Middle frontal gyrus (tissue), 1 donor: ENCODE measurements at regions not wholly inside any gene's neighbourhood (a gene's known extent, or its start where the extent isn't known, plus 50 kb on each side); places are given as distances from the start of the nearest gene placed in this dataset.

Source experiments
- DNase-seq: peaks from one replicate; pipeline ENCODE4 v3.0.0-alpha.2; 2015; ENCODE audit warnings: low spot score; ENCODE audit errors: extremely low spot score

DNA sequence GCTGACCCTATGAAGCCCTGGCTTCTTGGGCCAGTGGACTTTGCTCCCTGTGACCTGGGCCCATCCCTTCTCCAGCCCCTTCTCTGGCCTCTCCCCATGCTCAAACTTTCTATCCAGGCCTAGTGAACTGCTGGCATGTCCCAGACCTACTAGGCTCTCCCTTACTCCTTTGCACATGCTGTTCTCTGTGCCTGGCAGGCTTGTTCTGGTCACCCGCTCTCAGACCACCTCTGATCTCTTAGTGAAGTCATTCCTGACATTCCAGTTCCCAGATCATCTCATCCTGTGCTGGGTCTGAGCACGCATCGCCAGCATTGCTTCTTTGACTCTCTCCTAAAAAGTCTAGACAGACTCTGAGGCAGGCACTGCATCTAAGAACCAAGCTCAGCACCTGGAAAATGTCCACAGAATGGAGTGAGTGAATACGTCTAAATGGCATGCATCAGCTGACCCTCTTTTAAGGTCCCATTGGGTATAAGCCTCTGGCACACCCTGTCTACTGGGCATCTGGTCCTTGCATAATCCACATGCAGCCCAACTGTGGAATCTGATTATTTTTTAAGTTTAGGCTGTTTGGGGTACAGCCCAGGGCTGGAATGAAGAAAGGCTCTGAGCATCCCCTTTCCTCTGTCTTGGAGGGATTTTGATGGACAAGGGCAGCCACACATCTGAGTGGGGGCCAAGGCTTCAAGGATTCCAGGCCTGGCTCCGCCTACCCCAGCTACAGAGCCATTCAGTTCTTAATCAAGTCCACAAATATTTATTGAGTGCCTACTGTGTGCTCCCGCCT, 130.6 kb upstream of the HAAO start:
- DNase-seq: no peak

DNA sequence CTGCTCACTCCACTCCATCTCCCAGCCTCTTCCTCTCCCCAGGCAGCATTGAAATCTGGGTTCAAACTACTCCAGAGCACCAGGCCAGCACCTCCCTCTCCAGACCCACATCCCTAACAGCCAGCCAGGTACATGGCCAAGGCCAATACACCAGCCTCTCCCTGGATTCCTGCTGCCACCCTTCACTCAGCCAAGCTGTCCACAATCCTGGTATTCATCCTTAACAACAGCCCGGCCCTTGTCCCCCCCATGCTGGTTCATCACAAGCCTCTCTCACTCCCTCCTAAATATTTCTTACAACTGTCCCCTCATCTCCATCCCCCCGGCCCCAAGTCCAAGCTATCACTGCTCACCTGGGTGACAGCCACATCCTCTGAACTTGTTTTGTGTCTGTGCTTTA, 129.9 kb upstream of the HAAO start:
- DNase-seq: no peak

DNA sequence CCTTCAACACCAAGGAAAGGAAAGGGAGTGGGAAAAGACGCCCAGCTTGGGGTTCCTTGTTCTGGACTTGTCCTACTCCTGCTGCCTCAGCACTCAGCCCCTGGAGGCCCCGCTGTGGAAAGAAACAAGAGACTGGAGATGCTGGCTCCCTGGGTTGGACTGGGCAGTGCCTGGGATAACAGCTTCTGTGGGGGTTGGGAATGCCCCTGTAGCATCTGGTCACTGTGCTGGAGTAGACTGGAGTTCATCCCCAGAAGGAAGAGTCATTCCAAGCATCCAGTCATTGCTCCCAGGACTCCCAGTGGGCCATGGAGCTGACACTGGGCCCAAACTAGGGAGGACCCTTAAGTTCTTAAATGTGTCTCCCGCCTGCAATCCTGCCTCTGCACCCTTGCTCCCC, 129.3 kb upstream of the HAAO start:
- no peak for DNase-seq

DNA sequence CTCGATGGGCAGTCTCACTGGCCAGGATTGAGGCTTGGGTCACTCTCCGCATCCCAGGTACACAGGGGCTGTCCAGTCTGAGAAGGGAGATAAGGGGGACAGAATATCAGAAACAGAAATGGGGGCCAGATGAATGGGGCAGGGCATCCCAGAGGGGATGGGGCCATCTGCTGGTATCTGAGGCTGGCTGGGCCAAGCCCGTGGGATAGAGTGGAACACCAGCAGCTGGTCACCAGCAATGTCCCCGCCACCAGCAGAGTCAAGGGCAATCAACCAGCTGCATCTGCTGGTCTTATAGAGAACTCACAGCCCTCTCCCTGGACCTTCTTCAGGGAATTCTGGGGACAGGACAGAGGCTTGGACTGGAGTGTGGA, 128.8 kb upstream of the HAAO start:
- DNase-seq: no peak

DNA sequence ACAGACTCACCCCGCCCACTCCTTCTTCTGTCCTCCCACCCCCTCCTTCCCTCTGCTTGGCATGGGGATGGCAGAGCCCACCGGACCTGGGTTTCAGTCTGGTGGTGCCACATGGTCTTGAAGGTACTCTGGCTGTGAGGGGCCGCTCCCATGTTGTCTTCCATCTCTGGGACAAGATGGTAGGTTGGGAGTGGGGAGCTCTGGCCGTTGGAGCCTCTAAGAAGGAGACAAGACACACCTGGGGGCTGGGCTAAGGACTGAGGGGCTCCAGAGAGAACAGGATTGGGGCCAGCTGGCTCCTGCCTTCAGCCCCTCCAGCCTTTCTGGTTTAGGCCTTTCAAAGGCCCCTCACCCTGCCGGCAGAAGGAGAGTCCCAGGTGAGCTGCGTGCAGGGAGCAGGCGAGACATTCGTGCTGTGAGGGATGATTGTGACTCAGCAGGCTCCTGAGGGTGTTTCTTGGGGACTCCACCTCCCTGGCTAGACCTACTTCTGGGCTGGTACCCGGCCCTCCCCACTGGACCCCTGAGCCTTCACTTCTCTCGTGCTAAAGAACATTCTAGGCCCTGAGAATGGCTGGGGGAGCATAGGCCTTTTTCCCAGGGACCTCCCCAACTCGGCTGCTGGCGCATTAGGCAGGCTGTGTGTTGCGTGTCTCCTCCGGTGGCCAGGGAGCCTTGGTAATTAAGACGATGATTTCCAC, 128.2 kb upstream of the HAAO start:
- DNase-seq: no peak

DNA sequence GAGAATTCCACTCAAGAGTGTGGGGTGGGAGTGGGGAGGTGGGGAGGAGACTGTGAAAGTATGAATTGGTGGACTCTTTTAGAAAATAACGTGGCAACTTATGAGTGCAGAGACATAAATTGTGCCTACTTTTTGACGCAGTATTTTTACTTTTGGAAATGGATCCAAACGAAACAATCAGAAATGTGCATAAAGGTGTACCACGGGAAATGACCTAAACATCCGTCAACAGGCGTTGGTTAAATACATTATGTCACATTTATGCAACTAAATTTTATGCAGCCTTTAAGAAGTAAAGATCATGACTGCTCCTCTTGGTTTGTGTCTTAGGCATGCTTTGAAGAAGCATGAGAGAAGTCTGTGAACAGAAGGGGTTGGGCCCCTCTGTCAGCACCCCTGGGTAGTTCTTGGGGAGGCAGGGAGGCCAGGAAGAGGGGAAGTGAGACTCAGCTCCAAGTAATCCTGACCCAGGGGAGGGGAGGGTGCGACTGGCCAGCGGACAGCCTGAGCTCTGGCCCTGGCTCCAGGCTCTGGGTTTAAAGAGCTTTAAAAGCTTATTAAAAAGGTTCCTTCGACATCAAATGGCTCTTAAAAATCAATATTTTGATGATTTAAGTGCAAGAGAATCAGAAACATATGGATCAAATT, 126.4 kb upstream of the HAAO start:
- no peak for DNase-seq

DNA sequence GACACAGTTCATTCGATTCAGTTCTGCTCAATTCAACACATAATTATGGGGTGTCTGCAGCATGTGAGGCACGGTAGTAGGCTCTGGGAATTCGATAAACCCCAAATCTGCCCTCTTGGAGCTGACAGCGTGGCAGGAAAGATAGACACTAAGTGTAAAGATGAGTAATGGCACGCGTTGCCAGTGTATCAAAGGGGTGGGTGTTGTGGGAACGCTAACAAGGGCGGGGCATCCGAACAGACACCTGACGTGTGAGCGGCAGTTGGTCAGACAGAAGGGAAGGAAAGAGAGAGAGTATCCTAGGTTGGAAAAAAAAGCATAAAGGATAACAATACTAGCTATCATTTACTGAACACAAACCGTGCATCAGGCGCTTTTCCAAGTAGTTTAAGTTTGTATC, 125.7 kb upstream of the HAAO start:
- no peak for DNase-seq

DNA sequence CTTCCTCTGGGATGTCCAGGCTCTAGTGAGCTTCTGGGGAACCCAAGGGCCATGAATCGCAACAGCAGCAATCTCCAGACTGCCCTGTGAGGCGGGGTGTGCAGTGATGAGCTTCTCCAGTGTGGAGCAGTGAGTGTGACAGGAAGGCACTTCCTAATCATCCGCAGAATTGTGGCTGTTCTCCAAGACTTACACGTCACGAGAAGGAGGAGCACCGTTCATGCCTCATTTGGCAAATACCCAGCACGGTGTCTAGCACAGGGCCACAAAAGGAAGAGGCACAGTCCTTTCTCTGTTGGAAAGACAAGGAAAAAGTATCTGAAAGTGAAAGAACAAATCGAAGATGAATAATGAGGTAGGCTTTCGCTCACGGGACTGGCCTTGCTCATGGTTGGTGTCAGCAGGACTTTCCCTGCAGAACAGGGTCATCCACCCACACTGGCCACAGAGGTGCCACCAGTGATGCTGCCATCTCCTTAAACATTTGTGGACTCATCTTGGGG, 125.1 kb upstream of the HAAO start:
- DNase-seq: no peak

DNA sequence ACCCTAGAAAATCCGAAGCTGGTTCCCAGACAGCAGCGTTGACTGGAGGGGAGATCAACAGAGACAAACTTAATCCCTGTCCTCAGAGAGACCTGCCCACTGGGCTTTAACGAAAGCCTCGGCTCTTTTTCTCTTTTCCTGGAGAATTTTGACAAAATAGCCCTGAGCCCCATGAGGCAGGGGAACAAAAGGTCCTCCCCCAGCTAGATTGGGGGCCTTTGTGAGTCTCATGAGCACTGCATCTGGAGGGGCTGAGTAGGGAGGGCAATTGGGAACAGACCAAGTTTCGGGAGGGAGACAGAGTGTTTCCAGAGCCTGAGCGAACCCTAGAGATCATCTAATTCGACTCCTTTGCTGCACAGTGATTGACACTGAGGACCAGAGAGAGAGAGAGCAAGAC, 123.9 kb upstream of the HAAO start:
- DNase-seq: no peak

DNA sequence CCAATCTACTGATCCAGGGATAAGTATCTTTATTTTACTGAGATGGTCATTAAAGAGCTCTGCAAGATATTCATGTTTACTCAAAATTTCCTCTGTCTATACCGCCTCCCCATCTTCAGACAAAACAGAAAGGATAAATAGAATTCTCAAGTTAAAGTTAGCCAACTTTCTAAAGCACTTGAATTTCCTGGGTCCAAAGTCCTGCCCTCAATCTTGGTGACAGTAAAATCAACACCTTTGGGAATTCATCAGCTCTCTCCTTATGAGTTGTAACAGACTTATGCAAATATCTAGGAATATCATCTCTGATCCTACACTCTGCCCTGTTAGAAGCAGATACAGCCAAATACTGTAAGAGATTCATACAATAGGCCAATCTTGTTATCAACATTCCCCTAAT, 122.5 kb upstream of the HAAO start:
- DNase-seq: no peak

DNA sequence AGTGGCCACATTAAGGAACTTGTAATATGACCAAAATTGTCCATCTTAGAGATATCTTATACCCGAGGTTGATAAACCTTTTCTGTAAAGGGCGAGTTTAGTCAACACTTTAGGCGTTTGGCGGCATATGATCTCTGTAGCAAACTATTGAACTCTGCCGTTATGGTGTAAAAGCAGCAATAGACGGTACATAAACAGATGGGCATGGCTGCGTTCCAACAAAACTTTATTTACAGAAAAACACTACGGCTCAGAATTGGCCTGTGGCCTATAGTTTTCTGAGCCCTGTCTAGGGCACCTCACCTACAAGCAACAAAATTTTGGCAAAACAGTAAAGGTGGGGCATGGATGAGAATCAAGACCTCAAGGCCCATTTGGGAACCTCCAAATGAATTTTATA, 121.9 kb upstream of the HAAO start:
- no peak for DNase-seq

DNA sequence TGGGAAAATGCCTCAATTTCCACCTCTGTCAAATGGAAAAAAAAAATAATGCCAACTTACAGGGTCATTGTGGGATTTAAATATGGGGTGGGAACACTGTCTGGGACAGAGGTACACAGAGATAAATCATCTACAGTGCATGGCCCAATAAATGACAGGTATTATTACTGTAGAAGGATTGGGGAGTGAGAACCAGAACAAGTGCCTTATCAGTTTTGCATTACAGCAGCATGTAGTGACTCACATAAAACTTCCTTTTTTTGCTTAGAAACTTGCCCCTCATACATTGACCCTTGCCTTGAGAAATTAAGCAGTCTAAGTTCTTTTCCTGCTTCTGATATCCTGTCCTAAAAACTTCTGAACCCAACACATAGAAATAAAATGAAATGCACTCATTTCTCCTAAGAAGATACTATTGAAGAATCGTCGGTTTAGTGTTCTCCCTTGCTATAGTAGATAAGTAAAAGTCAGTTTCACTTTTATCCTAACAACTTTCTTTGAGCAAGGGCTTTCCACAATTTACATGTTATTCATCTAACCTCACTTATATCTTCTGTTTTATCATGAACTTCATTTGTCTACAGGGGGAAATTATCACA, 121.0 kb upstream of the HAAO start:
- DNase-seq: no peak

DNA sequence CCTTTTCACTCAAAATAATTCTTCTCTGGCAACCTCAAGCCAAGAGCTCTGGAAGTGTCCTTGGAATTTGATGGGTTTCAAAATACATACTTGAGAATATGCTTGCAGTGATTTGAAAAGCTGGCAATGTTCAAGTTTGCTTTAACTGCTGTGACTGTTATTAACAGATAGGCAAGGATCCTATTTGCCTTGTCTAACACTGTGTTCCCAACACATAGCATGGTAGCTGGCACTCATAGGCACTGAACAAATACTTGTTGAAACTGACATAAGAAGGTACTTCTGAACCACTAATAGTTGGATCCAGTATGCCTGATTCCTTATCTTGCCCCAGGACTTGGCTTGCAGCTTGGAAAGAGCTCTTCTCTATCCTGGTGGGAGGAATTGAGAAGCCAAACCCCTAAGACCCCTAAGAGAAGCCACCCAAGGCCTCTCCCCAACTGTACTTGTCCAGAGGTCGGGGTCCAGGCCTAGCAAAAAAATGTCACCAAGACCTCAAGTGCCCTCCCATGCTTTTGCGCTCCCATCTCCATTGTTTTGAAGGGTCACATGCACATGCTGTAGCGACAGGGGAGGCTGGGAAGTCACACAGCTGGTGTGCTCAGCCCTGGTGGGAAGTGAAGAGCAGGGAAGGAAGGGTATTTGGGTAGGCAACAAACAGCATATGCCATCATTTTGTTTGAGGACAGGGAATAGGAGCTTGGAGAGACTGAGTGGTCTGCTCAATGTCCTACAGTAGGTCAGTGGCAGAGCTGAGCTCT, 118.4 kb upstream of the HAAO start:
- no peak for DNase-seq

DNA sequence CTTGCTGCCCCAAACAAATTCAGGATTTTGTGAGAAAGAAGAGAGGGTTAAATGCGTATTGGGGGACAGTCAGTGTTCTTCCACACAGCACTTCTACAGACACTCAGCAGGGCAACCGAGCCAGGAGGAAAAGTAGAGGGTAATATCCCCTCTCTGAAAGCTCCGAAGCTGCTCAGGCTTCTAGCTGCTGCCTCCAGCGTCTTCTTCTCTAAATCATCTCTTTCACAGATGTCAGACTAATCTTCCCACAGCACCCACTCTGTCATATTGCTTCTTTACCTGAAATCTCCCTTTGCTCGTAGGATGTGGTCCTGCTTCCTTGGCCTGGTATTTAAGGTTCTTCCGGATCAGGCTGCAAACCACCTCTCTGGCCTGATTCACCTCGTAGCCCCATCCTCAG, 117.6 kb upstream of the HAAO start:
- no peak for DNase-seq

DNA sequence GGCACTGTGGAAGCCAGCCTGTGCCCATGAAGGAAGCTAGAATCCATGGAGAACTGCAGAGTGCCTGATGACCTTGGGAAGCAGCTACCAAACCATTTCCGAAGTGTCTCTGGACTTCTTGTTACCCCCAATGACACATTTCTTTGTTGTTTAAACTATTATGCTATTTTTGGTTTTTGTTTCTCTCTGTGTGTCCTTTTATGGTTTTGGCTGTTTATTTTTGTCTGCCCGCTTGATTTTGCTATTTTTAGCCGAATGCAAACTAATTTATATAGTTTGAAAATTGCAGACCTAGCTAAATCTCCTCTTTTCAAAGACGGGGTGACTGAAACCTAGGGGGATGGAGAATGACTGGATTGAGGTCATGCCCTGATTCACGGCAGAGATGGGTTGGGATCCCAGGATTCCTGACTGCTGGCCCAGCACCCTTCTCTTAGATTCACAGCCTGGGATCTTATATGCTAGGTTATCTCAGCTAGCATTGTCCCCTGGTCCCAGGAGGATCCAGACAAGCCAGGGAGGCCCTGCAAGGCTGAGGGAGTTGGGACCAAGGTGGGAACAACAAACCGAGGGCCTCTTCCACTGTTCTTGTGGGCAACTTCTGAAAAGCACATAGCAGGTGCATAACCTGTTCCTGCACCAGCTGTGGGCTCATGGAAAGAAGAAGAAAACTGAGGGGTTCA, 116.3 kb upstream of the HAAO start:
- DNase-seq: no peak

DNA sequence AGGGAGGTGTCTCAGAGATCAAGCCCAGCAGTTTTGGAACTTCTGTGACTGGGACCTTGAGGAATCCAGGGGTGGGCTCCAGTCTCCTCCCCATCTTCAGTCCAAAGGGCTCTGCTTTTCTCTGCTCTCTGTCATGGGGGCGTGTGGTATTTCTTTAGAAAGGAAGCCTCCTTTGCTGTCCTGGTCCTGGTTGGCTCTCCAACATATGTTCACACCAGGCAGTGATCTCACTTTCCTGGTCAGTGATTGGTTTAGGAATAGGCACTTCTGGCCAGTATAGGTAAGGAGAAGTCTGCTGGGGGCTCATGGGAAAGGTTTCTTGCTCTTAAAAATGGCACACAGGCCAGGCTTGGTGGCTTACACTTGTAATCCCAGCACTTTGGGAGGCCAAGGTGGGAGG, 115.5 kb upstream of the HAAO start:
- no peak for DNase-seq

DNA sequence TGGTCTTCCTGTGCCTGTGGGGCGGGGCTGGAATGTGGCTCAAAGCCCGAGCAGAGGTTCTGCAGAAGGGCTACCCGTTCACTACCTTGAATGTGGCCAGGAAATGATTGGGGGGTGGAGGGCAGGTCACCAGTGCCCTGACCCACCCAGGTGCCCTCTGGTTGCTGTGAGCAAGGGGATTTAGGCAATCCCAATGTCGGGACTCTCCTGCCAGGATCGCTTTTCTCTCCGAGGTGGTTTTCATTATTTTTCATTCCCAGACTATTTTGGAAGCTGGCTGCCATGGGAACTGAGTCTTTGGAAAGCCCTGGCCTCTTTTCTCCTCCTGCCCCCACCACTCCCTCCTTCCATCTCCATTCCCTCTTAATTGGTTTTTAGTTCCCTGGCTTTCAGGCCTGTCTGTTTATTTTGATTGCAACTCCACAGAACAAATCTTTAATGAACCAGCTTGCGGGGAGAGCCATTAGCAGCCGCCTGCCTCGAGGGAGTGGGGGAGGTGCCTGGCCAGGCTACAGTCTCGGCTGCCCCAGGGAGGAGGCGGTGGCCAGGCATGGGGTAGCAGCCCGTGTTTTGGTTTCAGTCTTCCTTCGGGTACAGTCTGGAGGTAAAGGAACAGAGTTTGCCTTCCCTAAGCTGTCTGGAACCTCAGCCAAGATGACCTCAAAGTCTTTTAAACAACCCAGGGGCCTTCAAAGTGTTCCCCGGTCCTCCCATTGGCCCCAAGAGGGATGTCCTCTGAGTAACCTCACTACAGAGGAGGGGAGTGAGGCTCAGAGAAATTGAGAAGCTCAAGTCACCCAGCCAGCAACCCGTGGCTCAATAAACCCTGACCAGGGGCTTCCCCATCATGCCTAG, 114.4 kb upstream of the HAAO start:
- no peak for DNase-seq

DNA sequence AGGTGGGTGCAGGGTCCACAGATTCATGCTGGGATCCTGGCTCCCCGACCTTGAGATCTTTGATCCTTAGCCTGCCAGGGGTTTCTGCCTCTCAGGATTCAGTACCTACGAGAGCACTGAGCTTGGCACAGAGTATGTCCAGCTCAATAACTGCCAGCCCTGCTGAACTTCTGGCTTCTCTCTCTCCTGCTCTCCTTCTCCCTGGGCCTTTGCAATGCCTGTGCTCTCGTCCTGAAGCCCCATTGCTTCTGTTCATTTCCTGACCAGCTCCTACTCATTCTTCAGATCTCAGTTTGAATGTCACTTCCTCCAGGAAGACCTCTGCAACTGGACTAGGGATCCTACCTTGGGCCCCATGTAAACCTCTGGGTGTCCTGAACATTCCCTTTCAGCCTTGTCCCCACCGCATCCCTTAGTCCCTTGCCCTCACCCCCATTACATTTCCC, 113.8 kb upstream of the HAAO start:
- no peak for DNase-seq

DNA sequence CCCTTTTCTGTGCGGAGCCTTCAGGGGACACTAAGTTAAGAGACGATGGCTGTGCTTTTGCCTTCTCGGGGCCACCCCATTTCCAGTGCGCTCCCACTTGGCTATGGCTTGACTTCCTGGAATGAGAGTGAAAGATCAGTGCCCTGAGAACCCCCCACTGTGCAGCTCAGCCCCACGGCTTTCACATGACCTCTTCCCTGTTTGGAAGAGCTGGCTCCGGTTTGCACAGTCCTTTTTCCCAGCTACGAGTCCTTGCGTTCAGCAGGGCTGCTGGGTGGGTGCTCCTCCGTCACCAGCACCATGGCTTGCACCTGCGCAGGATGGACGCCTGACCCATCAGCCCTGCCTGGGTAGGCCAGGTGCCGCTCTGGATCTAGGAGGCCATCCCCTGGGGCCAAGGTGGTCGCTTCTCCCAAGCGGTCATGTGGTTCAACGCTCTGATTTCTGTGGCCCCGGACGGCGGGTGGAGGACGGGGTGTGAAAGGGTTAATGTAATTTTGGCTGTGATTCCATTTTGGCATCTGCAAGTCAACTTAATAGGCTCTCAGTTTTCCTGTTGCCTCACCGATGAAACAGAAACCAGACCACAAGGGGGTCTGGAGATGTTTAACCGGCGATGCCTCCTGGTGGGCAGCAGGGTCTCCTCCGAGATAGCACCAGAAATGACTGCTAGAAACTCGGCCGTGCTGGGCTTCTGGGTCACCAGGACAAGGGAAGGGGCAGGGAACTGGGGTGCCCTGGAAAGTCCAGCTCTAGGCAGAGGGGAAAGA, 113.1 kb upstream of the HAAO start:
- no peak for DNase-seq
